Gastrocnemius medialis (tissue), 4 donors: ENCODE measurements at regions not wholly inside any gene's neighbourhood (a gene's known extent, or its start where the extent isn't known, plus 50 kb on each side); places are given as distances from the start of the nearest gene placed in this dataset.

Experiments
- ATAC-seq, 2 donors: fragments of 150-250 bp; one replicate each; pipeline ENCODE4 v1.9.1; 2016
- DNase-seq, 2 donors: peaks; one replicate each; pipeline ENCODE4 v3.0.0-alpha.2; 2019
- H3K27ac ChIP-seq, 4 donors: fragments of 200-600 bp; sonication (generic); 1 replicate in 1 of 4; 2 replicates in 3 of 4; pipeline ENCODE4 v1.5.1; 2016 to 2018; ENCODE audit warnings: mild to moderate bottlenecking in 2 of 4, moderate library complexity in 1 of 4
- H3K27me3 ChIP-seq, 3 donors: fragments of 200-600 bp; sonication (generic) in 2 of 3; 1 replicate in 1 of 3; 2 replicates in 2 of 3; pipeline versions ENCODE4 v1.5.1 to v1.6.0; 2016 to 2019; ENCODE audit warnings: mild to moderate bottlenecking in 1 of 3, moderate library complexity in 1 of 3
- H3K36me3 ChIP-seq, 2 donors: fragments of 200-600 bp; sonication (generic) in 1 of 2; one replicate each; pipeline ENCODE4 v1.5.1; 2017 to 2018
- H3K4me1 ChIP-seq, 2 donors: fragments of 200-600 bp; sonication (generic) in 1 of 2; one replicate each; pipeline ENCODE4 v1.5.1; 2016 to 2017; ENCODE audit warnings: mild to moderate bottlenecking in 2 of 2
- H3K4me3 ChIP-seq, 4 donors: fragments of 200-600 bp; sonication (generic) in 3 of 4; 1 replicate in 1 of 4; 2 replicates in 3 of 4; pipeline ENCODE4 v1.5.1; 2016 to 2019; ENCODE audit warnings: mild to moderate bottlenecking in 2 of 4
- H3K9me3 ChIP-seq, 3 donors: fragments of 200-600 bp; sonication (generic) in 2 of 3; 1 replicate in 1 of 3; 2 replicates in 2 of 3; pipeline ENCODE4 v1.5.1; 2016 to 2019
- POLR2A ChIP-seq, 2 donors: fragments of 450-650 bp; IDR thresholded peaks; one replicate each; pipeline ENCODE4 v1.6.1; 2017; ENCODE audit warnings: antibody characterized with exemption in 2 of 2, mild to moderate bottlenecking in 2 of 2, moderate library complexity in 2 of 2
- in situ Hi-C, 4 donors: fragments of 200-750 bp; cut with MboI; loops; one replicate each; pipeline versions ENCODE4 v1.15.0 to v1.8.0; 2017; ENCODE audit warnings: low sequenced_read_pairs in 4 of 4
- intact Hi-C: fragments of 100-400 bp; cut with DNase I; formaldehyde crosslinking; loops from one replicate; pipeline ENCODE4 v1.15.1; 2023; ENCODE audit warnings: low total_unique reads
- TF ChIP-seq, protein P1 (sequence below), 5 experiments: fragments of 450-650 bp in 3 of 5; fragments of 200-600 bp in 2 of 5; sonication (generic) in 2 of 5; IDR thresholded peaks in 4 of 5; conservative IDR thresholded peaks in 1 of 5; 1 replicate in 4 of 5; 2 replicates in 1 of 5; pipeline ENCODE4 v1.5.1; 2016 to 2019; ENCODE audit warnings: antibody characterized with exemption in 5 of 5, mild to moderate bottlenecking in 3 of 5, moderate library complexity in 3 of 5

DNA sequence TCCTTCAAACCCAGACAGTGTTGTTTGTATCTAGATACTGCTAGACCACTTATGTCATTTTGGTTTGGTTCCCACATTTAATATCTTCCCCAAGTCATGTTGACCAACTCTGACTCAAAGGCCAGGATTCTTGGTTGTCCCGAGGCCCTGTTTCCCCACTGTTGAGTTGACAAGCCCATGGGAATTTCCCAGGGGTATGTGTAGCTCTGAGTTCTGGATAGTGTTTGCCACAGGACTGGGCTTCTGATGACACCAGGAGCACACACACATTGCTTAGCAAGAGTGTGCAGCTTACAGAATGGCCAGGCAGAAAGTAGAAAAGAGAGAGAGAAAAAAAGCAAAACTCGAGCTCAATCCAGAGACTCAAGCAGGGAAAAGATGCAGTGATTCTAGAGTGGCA is 214.4 kb downstream of the NXNL2 start:
- intact Hi-C loops: loop anchor here (2.0 to 10.0 kb wide), 2 partner anchors 97 to 235 kb away; no protein-coding TSS in a partner anchor
- Histone ChIP-seq H3K9me3 (no peaks in the 10 kb centered on the region), H3K36me3 (no peaks in the 10 kb centered on the region), H3K4me1 (peaks cover 0 to 13% of the 10 kb centered on the region in 2 donors), H3K27ac (peak overlapping the region in 2 of 4 donors; percentile 67 to 68), H3K27me3 (no peaks in the 10 kb centered on the region), H3K4me3 (no peak overlapping the region)
- DNase-seq (peak in 1 of 2 donors; percentile 33), ATAC-seq (peak in 1 of 2 donors; percentile 37)
- TF ChIP-seq, protein P1, sequence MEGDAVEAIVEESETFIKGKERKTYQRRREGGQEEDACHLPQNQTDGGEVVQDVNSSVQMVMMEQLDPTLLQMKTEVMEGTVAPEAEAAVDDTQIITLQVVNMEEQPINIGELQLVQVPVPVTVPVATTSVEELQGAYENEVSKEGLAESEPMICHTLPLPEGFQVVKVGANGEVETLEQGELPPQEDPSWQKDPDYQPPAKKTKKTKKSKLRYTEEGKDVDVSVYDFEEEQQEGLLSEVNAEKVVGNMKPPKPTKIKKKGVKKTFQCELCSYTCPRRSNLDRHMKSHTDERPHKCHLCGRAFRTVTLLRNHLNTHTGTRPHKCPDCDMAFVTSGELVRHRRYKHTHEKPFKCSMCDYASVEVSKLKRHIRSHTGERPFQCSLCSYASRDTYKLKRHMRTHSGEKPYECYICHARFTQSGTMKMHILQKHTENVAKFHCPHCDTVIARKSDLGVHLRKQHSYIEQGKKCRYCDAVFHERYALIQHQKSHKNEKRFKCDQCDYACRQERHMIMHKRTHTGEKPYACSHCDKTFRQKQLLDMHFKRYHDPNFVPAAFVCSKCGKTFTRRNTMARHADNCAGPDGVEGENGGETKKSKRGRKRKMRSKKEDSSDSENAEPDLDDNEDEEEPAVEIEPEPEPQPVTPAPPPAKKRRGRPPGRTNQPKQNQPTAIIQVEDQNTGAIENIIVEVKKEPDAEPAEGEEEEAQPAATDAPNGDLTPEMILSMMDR (IDR thresholded peaks at IDR 0.05 in 4 of 5, conservative IDR thresholded peaks at IDR 0.05 in 1 of 5): no peak
- no peak for TF ChIP-seq POLR2A (IDR thresholded peaks at IDR 0.05)
- in situ Hi-C loops: loop anchor here in 1 of 4 donors (25.0 kb wide), 1 partner anchor 238 kb away; the partner anchor contains the start of gene S1PR3

DNA sequence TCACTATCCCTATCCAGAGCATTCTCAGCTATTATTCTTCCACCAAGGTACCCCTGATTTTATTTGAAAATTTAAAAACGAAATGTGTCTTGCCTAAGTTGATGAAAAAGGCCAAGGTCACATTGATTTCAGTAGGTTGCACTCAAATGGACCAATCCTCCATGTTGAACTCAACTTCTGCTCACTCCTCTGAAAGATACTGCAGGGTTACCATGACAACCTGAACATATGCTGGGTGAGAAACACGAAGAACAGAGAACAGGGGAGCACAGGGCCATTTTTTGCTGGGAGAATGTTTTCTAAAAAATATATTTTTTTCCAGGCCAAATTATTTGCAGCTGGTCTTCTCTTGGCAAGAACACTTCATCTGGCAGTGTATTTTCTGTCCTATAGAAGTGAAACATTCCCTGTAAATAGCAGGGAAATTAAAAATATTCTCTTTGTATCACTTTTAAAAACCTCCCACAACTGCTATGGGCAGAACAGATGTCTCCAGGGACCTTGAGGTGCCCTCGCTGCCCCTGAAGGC is 215.9 kb downstream of the NXNL2 start:
- Histone ChIP-seq H3K27me3 (no peaks in the 10 kb centered on the region), H3K4me3 (no peak overlapping the region), H3K36me3 (no peaks in the 10 kb centered on the region), H3K4me1 (peaks cover 0 to 13% of the 10 kb centered on the region in 2 donors), H3K27ac (no peak overlapping the region), H3K9me3 (no peaks in the 10 kb centered on the region)
- intact Hi-C loops: no loop called here
- TF ChIP-seq, protein P1 (IDR thresholded peaks at IDR 0.05 in 4 of 5, conservative IDR thresholded peaks at IDR 0.05 in 1 of 5): no peak
- TF ChIP-seq POLR2A (IDR thresholded peaks at IDR 0.05): no peak
- DNase-seq (no peak), ATAC-seq (no peak)
- in situ Hi-C loops: no loop called here

DNA sequence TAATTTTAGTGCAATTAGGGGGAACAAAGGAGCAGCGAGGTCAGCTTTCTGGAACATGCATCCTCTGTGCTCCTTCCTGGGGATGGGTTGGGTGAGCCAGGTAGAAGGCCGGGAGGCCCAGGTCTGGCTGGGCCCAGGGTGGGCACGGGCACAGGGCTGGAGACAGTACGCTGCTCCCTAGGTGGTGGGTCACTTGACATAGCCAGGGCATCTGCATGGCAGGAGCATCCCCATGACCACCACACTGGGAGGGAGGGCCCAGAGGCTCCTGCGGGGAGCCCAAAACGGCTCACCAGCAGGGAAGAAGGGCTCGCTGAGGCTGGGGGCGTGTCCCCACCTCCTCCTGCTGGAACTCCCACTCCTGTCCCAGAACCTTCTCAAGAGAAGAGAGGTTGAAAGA is 216.8 kb downstream of the NXNL2 start:
- H3K4me3 ChIP-seq: no peak overlapping the region
- no peaks in the 10 kb centered on the region for H3K9me3 ChIP-seq
- DNase-seq (no peak), ATAC-seq (no peak)
- no peaks in the 10 kb centered on the region for H3K36me3 ChIP-seq
- TF ChIP-seq POLR2A (IDR thresholded peaks at IDR 0.05): no peak
- TF ChIP-seq, protein P1 (IDR thresholded peaks at IDR 0.05 in 4 of 5, conservative IDR thresholded peaks at IDR 0.05 in 1 of 5): no peak
- no peaks in the 10 kb centered on the region for H3K27me3 ChIP-seq
- peaks cover 0 to 11% of the 10 kb centered on the region in 2 donors for H3K4me1 ChIP-seq
- no peak overlapping the region for H3K27ac ChIP-seq
- in situ Hi-C loops (no loop called here), intact Hi-C loops (no loop called here)

DNA sequence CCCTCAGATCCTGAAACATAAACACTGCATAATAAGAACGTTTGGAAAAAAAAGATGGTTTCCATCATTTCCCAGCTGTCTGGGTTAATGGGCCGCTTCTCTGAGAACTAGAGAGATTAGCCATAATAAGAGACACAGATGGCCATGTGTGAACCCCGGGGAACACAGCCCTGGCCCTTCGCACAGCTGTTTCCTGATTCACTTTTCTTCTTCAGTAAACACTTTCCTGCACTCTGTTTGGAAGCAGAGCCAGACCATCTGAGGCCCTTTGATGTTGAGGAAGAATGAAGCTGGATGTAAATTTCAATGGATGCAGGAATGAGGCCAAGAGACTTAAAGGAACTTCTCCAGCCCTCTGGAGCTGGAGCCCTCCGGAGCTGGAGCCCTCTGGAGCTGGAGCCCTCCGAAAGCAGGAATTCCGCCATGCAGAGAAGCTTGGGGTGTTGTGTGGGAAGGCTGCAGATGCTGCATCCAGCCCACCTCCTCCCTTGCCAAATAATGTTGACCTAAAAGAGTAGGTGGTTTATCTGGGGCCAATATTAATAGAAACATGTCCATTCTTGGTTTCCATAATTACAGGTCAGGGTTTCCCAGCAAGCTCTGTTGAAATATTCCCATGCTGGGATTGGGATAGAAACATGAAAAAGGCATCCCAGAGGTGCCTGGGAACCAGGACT is 218.9 kb downstream of the NXNL2 start:
- intact Hi-C loops (no loop called here), in situ Hi-C loops (no loop called here)
- no peak for TF ChIP-seq POLR2A (IDR thresholded peaks at IDR 0.05)
- TF ChIP-seq, protein P1 (IDR thresholded peaks at IDR 0.05 in 4 of 5, conservative IDR thresholded peaks at IDR 0.05 in 1 of 5): no peak
- DNase-seq (no peak), ATAC-seq (peak in 1 of 2 donors; percentile 42)
- Histone ChIP-seq H3K4me3 (no peak overlapping the region), H3K4me1 (no peaks in the 10 kb centered on the region), H3K27me3 (no peaks in the 10 kb centered on the region), H3K27ac (no peak overlapping the region), H3K36me3 (no peaks in the 10 kb centered on the region), H3K9me3 (no peaks in the 10 kb centered on the region)
